CD4-positive, CD25-positive, alpha-beta regulatory T cell (primary cell): ENCODE measurements at regions not wholly inside any gene's neighbourhood (a gene's known extent, or its start where the extent isn't known, plus 50 kb on each side); places are given as distances from the start of the nearest gene placed in this dataset.
"Not testable (repeated sequence)": the region's sequence is repeated elsewhere in the genome, so short reads cannot be mapped to it uniquely, and the experiment has no call there.

Source experiments
- ATAC-seq, 2 donors: fragments of 150-1000 bp; cut with Tn5 transposase; one replicate each; pipeline ENCODE4 v1.10.0; 2021; ENCODE audit warnings: low read depth in 2 of 2, moderate number of reproducible peaks in 2 of 2, moderate library complexity in 1 of 2
- DNase-seq, 3 donors: peaks; one replicate each; pipeline versions ENCODE4 v3.0.0 to v3.0.0-alpha.2; 2012 to 2022; ENCODE audit warnings: mixed read lengths in 1 of 3
- H3K27ac ChIP-seq: one replicate; pipeline ENCODE4 v1.7.0; 2013; ENCODE audit warnings: mild to moderate bottlenecking, low read length; ENCODE audit not compliant: insufficient read depth, poor library complexity, severe bottlenecking
- H3K27me3 ChIP-seq: one replicate; pipeline ENCODE4 v1.7.0; 2013; ENCODE audit warnings: low read length; ENCODE audit not compliant: control insufficient read depth, insufficient read depth
- H3K36me3 ChIP-seq: one replicate; pipeline ENCODE4 v1.7.0; 2013; ENCODE audit warnings: mild to moderate bottlenecking, low read length, moderate library complexity; ENCODE audit not compliant: control insufficient read depth, insufficient read depth
- H3K4me1 ChIP-seq: 2 replicates; pipeline ENCODE4 v1.7.0; 2013; ENCODE audit warnings: mild to moderate bottlenecking, low read length; ENCODE audit not compliant: insufficient read depth, control insufficient read depth, poor library complexity, severe bottlenecking
- H3K4me3 ChIP-seq: one replicate; pipeline ENCODE4 v1.7.0; 2013; ENCODE audit warnings: low read depth, mild to moderate bottlenecking, low read length, moderate library complexity
- H3K9me3 ChIP-seq, 2 experiments: 1 replicate in 1 of 2; 2 replicates in 1 of 2; pipeline ENCODE4 v1.7.0; 2013; ENCODE audit warnings: low read length in 2 of 2, mild to moderate bottlenecking in 1 of 2, moderate library complexity in 1 of 2; ENCODE audit not compliant: control insufficient read depth in 2 of 2
- H3K27ac Mint-ChIP-seq, 3 donors: one replicate each; pipeline ENCODE4 v1.8.0; 2020 to 2022; ENCODE audit warnings: mild to moderate bottlenecking in 3 of 3, mixed read lengths in 3 of 3, moderate library complexity in 2 of 3
- H3K27me3 Mint-ChIP-seq: one replicate; pipeline ENCODE4 v1.8.0; 2022; ENCODE audit warnings: mild to moderate bottlenecking, mixed read lengths
- H3K36me3 Mint-ChIP-seq: one replicate; pipeline ENCODE4 v1.8.0; 2020; ENCODE audit warnings: mixed read lengths
- H3K4me1 Mint-ChIP-seq, 4 donors: one replicate each; pipeline ENCODE4 v1.8.0; 2020 to 2022; ENCODE audit warnings: mixed read lengths in 4 of 4, mild to moderate bottlenecking in 1 of 4
- H3K4me3 Mint-ChIP-seq, 4 donors: one replicate each; pipeline ENCODE4 v1.8.0; 2020 to 2022; ENCODE audit warnings: mild to moderate bottlenecking in 4 of 4, mixed read lengths in 4 of 4, moderate library complexity in 3 of 4
- H3K9me3 Mint-ChIP-seq, 7 donors: one replicate each; pipeline ENCODE4 v1.8.0; 2020 to 2022; ENCODE audit warnings: mixed read lengths in 7 of 7, mild to moderate bottlenecking in 3 of 7, moderate library complexity in 2 of 7

DNA sequence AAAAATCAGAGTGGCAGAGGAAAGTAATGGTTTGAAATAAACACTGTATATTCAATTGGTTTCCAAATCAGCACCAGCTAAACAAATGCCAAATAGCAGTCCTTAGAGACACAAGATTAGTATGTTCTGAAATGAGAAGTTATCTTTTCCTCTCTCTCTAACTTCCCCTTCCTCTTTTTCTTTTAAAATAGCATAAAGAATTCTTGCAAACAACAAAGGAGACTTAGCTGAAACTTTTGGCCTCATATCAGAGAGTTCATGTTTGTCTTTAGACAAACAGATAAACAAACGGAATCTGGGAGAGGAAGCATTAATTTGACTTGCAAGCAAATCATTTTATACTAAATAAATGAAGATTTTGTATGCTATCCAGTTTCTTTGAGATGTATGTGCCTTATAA is 399.0 kb downstream of the GBA3 start:
- Histone ChIP-seq H3K36me3 (no peaks in the 10 kb centered on the region), H3K27me3 (no peaks in the 10 kb centered on the region), H3K4me3 (no peak overlapping the region), H3K9me3 (no peaks in the 10 kb centered on the region), H3K27ac (no peak overlapping the region), H3K4me1 (no peaks in the 10 kb centered on the region)
- no peaks in the 10 kb centered on the region for H3K4me1 Mint-ChIP-seq
- ATAC-seq: no peak
- H3K36me3 Mint-ChIP-seq: no peaks in the 10 kb centered on the region
- no peak for DNase-seq
- H3K9me3 Mint-ChIP-seq: peaks cover 0 to 18% (median 6%) of the 10 kb centered on the region in 7 donors
- no peak overlapping the region for H3K4me3 Mint-ChIP-seq
- no peaks in the 10 kb centered on the region for H3K27me3 Mint-ChIP-seq
- H3K27ac Mint-ChIP-seq: no peak overlapping the region

- H3K36me3 ChIP-seq: no peaks in the 10 kb centered on the region
- peaks cover 7 to 28% (median 12%) of the 10 kb centered on the region in 7 donors for H3K9me3 Mint-ChIP-seq
- ATAC-seq (no peak), DNase-seq (no peak)
- no peak overlapping the region for H3K4me3 ChIP-seq
- no peaks in the 10 kb centered on the region for H3K4me1 Mint-ChIP-seq
- H3K9me3 ChIP-seq: peaks cover 0 to 9% of the 10 kb centered on the region in 2 experiments
- H3K27me3 ChIP-seq: no peaks in the 10 kb centered on the region
- H3K4me1 ChIP-seq: no peaks in the 10 kb centered on the region
- no peak overlapping the region for H3K4me3 Mint-ChIP-seq
- H3K27me3 Mint-ChIP-seq: no peaks in the 10 kb centered on the region
- no peak overlapping the region for H3K27ac ChIP-seq
- H3K36me3 Mint-ChIP-seq: no peaks in the 10 kb centered on the region
- H3K27ac Mint-ChIP-seq: no peak overlapping the region
Observed at GRCh38 chr4:23085249-23085568, 392.5 kb downstream of the GBA3 start.

DNA sequence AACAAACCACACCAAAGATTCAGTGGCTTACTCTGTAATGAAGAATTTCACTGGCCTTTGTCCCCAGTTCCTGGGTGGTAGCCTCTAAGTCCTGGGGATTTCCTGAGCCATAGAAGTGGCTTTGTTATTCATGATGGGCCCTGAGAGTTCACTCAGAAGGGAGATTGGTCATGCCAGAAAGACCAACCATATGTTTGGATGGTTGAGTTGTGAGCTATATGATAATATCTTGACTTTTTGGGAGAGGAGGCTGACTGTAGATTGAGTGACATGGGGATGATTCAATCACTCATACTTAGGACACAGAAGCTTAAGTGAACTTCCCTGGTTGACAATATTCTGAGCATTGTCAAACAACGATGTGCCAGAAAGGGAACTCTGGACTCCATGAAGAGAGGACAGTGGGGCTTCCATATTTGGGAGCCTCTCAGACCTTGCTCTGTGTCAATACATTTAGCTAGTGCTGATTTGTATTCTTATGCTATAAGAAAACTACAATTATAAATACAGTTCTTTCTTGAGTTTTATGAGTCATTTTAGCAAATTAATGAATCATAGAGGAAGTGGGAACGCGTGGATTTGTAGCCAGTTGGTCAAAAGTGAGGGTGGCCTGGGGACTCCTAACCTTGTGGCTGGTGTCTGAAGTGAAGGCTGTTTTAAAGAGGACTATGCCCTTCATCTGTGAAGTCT is 392.0 kb downstream of the GBA3 start:
- H3K27me3 ChIP-seq: no peaks in the 10 kb centered on the region
- H3K9me3 Mint-ChIP-seq: peaks cover 7 to 25% (median 12%) of the 10 kb centered on the region in 7 donors
- no peaks in the 10 kb centered on the region for H3K36me3 ChIP-seq
- peaks cover 0 to 9% of the 10 kb centered on the region in 2 experiments for H3K9me3 ChIP-seq
- DNase-seq: no peak
- no peak overlapping the region for H3K27ac ChIP-seq
- no peak for ATAC-seq
- no peak overlapping the region for H3K4me3 ChIP-seq
- no peak overlapping the region for H3K4me3 Mint-ChIP-seq
- no peaks in the 10 kb centered on the region for H3K36me3 Mint-ChIP-seq
- no peaks in the 10 kb centered on the region for H3K27me3 Mint-ChIP-seq
- no peaks in the 10 kb centered on the region for H3K4me1 Mint-ChIP-seq
- no peaks in the 10 kb centered on the region for H3K4me1 ChIP-seq
- no peak overlapping the region for H3K27ac Mint-ChIP-seq

DNA sequence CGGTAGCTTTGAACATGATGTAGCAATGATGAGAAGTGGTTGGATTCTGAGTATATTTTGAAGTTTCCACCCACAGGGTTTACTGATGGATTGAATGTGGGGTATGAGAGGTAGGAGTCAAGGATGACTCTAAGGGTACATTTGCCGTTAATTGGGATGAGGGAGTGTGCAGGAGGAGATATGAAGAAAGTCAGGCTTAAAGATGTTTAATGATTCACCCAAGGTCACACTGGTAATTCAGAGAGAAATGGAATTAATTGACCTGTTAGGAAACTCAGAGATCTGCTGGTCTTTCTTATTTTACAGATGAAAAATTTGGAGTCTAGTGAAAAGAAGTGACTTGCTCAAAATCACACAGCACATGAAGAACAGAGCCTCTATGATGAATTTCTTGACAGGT is 390.7 kb downstream of the GBA3 start:
- no peak overlapping the region for H3K4me3 ChIP-seq
- H3K27ac ChIP-seq: no peak overlapping the region
- no peaks in the 10 kb centered on the region for H3K4me1 ChIP-seq
- Mint-ChIP-seq H3K4me1 (no peaks in the 10 kb centered on the region), H3K9me3 (peaks cover 7 to 32% (median 12%) of the 10 kb centered on the region in 7 donors), H3K27ac (no peak overlapping the region), H3K4me3 (peak overlapping the region in 1 of 4 donors; percentile 21), H3K27me3 (no peaks in the 10 kb centered on the region), H3K36me3 (no peaks in the 10 kb centered on the region)
- no peaks in the 10 kb centered on the region for H3K36me3 ChIP-seq
- ATAC-seq (no peak), DNase-seq (no peak)
- peaks cover 0 to 9% of the 10 kb centered on the region in 2 experiments for H3K9me3 ChIP-seq
- H3K27me3 ChIP-seq: no peaks in the 10 kb centered on the region

GRCh38 chr4:23080171-23080570 is 387.4 kb downstream of the GBA3 start:
- not testable (repeated sequence) for H3K27ac ChIP-seq, H3K27ac Mint-ChIP-seq, H3K4me3 ChIP-seq, H3K36me3 Mint-ChIP-seq, H3K27me3 Mint-ChIP-seq, DNase-seq, H3K27me3 ChIP-seq, H3K4me1 ChIP-seq, H3K36me3 ChIP-seq, H3K4me1 Mint-ChIP-seq, H3K4me3 Mint-ChIP-seq, ATAC-seq
- H3K9me3 Mint-ChIP-seq: peaks cover 4 to 43% (median 12%) of the 10 kb centered on the region in 7 donors
- peaks cover 0 to 16% of the 10 kb centered on the region in 2 experiments for H3K9me3 ChIP-seq

GRCh38 chr4:23070848-23071570 is 378.3 kb downstream of the GBA3 start:
- Histone ChIP-seq H3K9me3 (no peaks in the 10 kb centered on the region), H3K4me3 (no peak overlapping the region), H3K27ac (no peak overlapping the region), H3K27me3 (no peaks in the 10 kb centered on the region), H3K36me3 (no peaks in the 10 kb centered on the region), H3K4me1 (no peaks in the 10 kb centered on the region)
- ATAC-seq (no peak), DNase-seq (no peak)
- Mint-ChIP-seq H3K9me3 (peaks cover 0 to 27% (median 5%) of the 10 kb centered on the region in 7 donors), H3K27me3 (no peaks in the 10 kb centered on the region), H3K36me3 (no peaks in the 10 kb centered on the region), H3K4me1 (no peaks in the 10 kb centered on the region), H3K27ac (no peak overlapping the region), H3K4me3 (no peak overlapping the region)

DNA sequence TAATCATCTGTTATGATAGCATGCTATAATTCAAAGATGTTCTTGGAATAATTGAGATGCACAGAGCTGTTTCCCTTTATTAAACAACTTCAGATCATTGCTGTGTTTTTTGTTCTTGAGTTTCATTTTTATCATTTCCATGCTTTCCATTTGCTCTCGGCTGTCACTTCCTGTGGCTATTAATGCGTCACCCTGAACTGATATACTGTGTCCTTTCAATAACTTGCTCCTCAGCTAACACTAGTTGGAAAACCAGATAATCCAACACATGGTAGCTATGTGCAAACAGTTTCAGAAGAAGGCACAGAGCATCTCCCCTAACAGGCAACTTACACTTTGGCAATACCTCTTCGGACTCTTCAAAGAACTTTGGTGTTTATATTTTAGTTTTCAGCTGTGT is 376.0 kb downstream of the GBA3 start:
- Histone ChIP-seq H3K27me3 (no peaks in the 10 kb centered on the region), H3K27ac (no peak overlapping the region), H3K36me3 (no peaks in the 10 kb centered on the region), H3K4me3 (no peak overlapping the region), H3K9me3 (no peaks in the 10 kb centered on the region), H3K4me1 (no peaks in the 10 kb centered on the region)
- ATAC-seq (no peak), DNase-seq (no peak)
- no peaks in the 10 kb centered on the region for H3K27me3 Mint-ChIP-seq
- H3K9me3 Mint-ChIP-seq: peaks cover 0 to 19% (median 4%) of the 10 kb centered on the region in 7 donors
- H3K4me1 Mint-ChIP-seq: no peaks in the 10 kb centered on the region
- no peak overlapping the region for H3K4me3 Mint-ChIP-seq
- no peak overlapping the region for H3K27ac Mint-ChIP-seq
- H3K36me3 Mint-ChIP-seq: no peaks in the 10 kb centered on the region

GRCh38 chr4:23068287-23068686 is 375.6 kb downstream of the GBA3 start:
- Histone ChIP-seq H3K4me3 (no peak overlapping the region), H3K4me1 (no peaks in the 10 kb centered on the region), H3K9me3 (no peaks in the 10 kb centered on the region), H3K36me3 (no peaks in the 10 kb centered on the region), H3K27me3 (no peaks in the 10 kb centered on the region), H3K27ac (no peak overlapping the region)
- Mint-ChIP-seq H3K36me3 (no peaks in the 10 kb centered on the region), H3K27me3 (no peaks in the 10 kb centered on the region), H3K9me3 (peaks cover 0 to 19% (median 4%) of the 10 kb centered on the region in 7 donors), H3K4me1 (no peaks in the 10 kb centered on the region), H3K27ac (no peak overlapping the region), H3K4me3 (no peak overlapping the region)
- ATAC-seq (no peak), DNase-seq (no peak)
